Lower lobe of right lung (tissue), 2 donors: ENCODE measurements at regions not wholly inside any gene's neighbourhood (a gene's known extent, or its start where the extent isn't known, plus 50 kb on each side); places are given as distances from the start of the nearest gene placed in this dataset.
A peak's percentile ranks its signal among the peaks of the same experiment; 100 is the strongest.

Experiments
- ATAC-seq, 2 donors: fragments of 200-7000 bp; cut with Tn5 transposase; one replicate each; pipeline ENCODE4 v1.9.1; 2020 to 2022; ENCODE audit warnings: mild to moderate bottlenecking in 2 of 2, moderate library complexity in 2 of 2
- DNase-seq: peaks from one replicate; pipeline ENCODE4 v3.0.0-alpha.2; 2020
- H3K27ac ChIP-seq: fragments of 200-600 bp; one replicate; pipeline ENCODE4 v1.8.0; 2022
- H3K27me3 ChIP-seq: fragments of 200-600 bp; one replicate; pipeline ENCODE4 v1.8.0; 2022; ENCODE audit warnings: low read depth
- H3K36me3 ChIP-seq: fragments of 200-600 bp; one replicate; pipeline ENCODE4 v1.8.0; 2022; ENCODE audit warnings: mild to moderate bottlenecking
- H3K4me1 ChIP-seq: fragments of 200-600 bp; one replicate; pipeline ENCODE4 v1.8.0; 2022
- H3K4me3 ChIP-seq: fragments of 200-600 bp; one replicate; pipeline ENCODE4 v1.8.0; 2022; ENCODE audit warnings: mild to moderate bottlenecking
- H3K9me3 ChIP-seq: fragments of 200-600 bp; one replicate; pipeline ENCODE4 v1.8.0; 2022
- intact Hi-C: fragments of 100-400 bp; cut with DNase I; formaldehyde crosslinking; loops from one replicate; pipeline ENCODE4 v1.11.0; 2022
- TF ChIP-seq, protein P1 (sequence below): fragments of 200-600 bp; IDR thresholded peaks from one replicate; pipeline ENCODE4 v1.8.0; 2022; ENCODE audit warnings: antibody characterized with exemption, mild to moderate bottlenecking
- donor health status: DM: no; HTN: yes; CAD: no; lungs with severe emphysema.

DNA sequence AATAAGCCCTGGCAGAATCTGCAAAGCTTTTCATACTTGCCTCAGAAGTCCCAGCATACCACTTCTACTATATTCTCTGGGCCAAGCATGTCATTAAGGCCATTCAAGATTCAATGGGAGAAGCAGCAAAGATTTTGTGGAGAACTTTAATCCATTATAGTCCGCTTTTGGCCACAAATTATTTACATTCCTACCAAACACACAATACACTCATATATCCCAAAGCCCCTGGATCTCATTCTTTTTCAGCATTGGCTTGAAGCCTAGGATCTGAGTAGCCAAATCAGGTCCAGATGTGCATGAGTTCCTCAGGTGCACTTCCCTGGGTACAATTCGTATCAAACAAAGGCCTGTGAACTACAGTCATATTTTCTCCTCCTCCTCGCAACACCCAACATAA is 203.4 kb downstream of the NDFIP2 start:
- intact Hi-C loops = no loop called here
- Histone ChIP-seq H3K27me3 (no peaks in the 10 kb centered on the region), H3K4me3 (no peak overlapping the region), H3K9me3 (no peaks in the 10 kb centered on the region), H3K4me1 (no peaks in the 10 kb centered on the region), H3K36me3 (no peaks in the 10 kb centered on the region), H3K27ac (no peak overlapping the region)
- ATAC-seq (no peak), DNase-seq (no peak)
- TF ChIP-seq, protein P1, sequence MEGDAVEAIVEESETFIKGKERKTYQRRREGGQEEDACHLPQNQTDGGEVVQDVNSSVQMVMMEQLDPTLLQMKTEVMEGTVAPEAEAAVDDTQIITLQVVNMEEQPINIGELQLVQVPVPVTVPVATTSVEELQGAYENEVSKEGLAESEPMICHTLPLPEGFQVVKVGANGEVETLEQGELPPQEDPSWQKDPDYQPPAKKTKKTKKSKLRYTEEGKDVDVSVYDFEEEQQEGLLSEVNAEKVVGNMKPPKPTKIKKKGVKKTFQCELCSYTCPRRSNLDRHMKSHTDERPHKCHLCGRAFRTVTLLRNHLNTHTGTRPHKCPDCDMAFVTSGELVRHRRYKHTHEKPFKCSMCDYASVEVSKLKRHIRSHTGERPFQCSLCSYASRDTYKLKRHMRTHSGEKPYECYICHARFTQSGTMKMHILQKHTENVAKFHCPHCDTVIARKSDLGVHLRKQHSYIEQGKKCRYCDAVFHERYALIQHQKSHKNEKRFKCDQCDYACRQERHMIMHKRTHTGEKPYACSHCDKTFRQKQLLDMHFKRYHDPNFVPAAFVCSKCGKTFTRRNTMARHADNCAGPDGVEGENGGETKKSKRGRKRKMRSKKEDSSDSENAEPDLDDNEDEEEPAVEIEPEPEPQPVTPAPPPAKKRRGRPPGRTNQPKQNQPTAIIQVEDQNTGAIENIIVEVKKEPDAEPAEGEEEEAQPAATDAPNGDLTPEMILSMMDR = no peak

DNA sequence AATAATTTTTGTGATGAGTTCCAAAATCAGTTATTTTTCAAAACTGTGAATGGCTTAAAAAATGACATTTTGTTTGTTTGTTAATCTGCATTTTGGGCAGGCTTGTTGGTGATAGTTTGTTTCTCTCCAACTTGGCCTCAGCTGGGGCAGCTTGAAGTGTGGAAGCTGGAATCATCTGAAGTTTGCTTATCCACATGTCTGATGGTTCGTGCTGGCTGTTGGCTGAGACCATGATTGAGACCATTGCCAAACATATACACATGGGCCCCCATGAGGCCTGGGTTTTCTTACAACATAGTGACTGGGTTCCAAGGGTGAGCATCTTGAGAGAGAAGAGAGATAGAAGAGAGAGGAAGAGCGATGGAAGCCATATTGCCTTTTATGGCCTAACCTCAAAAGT is 201.2 kb downstream of the NDFIP2 start:
- intact Hi-C loops = no loop called here
- Histone ChIP-seq H3K9me3 (no peaks in the 10 kb centered on the region), H3K36me3 (no peaks in the 10 kb centered on the region), H3K27ac (no peak overlapping the region), H3K4me3 (no peak overlapping the region), H3K27me3 (no peaks in the 10 kb centered on the region), H3K4me1 (no peaks in the 10 kb centered on the region)
- DNase-seq = no peak
- ATAC-seq = no peak
- TF ChIP-seq, protein P1 = no peak

DNA sequence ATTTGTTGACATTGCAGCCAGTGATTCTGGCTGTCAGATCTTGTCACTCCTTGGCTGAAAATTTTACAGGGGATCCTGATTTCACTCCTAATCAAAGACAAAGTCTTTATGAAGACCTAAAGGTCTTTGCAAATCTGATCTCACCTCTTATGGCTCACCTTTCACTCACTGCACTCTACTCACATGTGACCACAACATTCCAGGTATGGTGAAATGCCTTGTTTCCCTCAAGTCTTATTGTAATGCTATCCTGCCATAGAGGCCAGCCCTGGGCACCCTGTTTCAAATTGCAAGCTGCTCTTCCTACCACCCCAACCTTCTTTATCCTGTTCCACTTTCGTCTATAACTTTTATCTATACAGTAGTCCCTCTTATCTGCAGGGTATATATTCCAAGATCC is 200.1 kb downstream of the NDFIP2 start:
- Histone ChIP-seq H3K36me3 (no peaks in the 10 kb centered on the region), H3K27me3 (no peaks in the 10 kb centered on the region), H3K9me3 (no peaks in the 10 kb centered on the region), H3K4me3 (no peak overlapping the region), H3K4me1 (no peaks in the 10 kb centered on the region), H3K27ac (no peak overlapping the region)
- DNase-seq = no peak
- TF ChIP-seq, protein P1 = no peak
- ATAC-seq = peak in 1 of 2 donors; percentile 42
- intact Hi-C loops = no loop called here

DNA sequence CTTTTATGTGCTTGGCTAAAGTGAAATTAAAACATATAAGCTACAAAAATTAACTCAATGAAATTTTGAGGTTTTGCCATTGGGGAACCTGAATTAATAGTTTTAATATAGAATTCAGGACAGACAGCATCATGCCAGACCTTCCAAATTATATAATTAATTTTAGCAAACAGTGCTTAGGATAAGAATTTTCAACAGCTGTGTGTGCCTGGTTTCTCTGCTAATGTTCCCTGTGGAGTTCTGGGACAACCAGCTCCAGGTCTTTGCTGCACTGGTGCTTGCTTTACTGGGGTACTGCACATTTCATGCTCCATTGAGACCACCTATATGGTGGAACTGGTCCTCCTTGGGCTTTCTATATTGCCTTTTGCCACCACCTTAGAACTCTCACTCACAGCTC is 199.5 kb downstream of the NDFIP2 start:
- H3K4me1 ChIP-seq = no peaks in the 10 kb centered on the region
- DNase-seq (no peak), ATAC-seq (no peak)
- H3K27me3 ChIP-seq = no peaks in the 10 kb centered on the region
- H3K4me3 ChIP-seq = no peak overlapping the region
- no peaks in the 10 kb centered on the region for H3K9me3 ChIP-seq
- intact Hi-C loops = no loop called here
- H3K27ac ChIP-seq = no peak overlapping the region
- no peaks in the 10 kb centered on the region for H3K36me3 ChIP-seq
- TF ChIP-seq, protein P1 = no peak

DNA sequence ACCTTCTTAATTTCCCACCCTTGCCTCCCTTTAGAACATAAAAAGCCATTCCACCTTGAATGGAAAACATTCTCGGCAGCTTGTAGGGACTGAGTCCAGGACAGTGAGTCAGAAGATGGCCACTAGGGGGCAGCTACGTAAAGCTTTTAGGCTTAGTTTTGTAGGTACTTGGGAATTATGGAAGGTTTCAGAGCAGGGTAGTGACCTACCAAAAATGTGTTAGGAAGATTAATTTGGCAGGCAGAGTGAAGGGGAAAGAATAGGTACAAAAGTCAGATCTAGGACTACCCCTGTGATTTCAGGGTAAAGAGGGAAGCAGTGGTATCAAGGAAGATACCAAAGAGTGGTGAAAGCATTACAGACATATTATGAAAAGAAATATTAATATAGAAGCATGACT is 198.4 kb downstream of the NDFIP2 start:
- H3K9me3 ChIP-seq = no peaks in the 10 kb centered on the region
- intact Hi-C loops = no loop called here
- H3K4me3 ChIP-seq = no peak overlapping the region
- H3K4me1 ChIP-seq = no peaks in the 10 kb centered on the region
- no peak overlapping the region for H3K27ac ChIP-seq
- ATAC-seq (peak; percentile 85 to 86), DNase-seq (peak; percentile 71)
- H3K36me3 ChIP-seq = no peaks in the 10 kb centered on the region
- H3K27me3 ChIP-seq = no peaks in the 10 kb centered on the region
- TF ChIP-seq, protein P1 = peak; percentile 84

DNA sequence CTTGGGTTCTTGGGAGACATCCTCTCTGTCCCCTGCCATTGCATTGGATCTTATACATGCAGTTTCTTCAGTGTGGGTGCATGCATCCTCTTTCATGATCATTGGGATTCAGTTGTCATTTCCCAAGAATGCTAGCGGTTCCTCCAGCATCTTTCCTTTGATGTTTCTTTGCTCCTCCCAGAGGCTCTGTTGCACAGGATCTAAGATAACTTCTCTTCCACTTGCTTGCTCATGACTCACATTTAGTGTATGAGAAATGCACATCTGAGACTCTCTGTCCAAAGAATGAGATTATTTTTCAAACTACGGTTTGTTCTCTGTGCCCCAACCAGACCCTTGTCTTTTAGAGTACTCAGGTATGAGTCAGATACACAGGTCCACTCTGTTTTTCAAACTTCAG is 197.1 kb downstream of the NDFIP2 start:
- no peaks in the 10 kb centered on the region for H3K36me3 ChIP-seq
- H3K4me1 ChIP-seq = no peaks in the 10 kb centered on the region
- DNase-seq (no peak), ATAC-seq (no peak)
- H3K27ac ChIP-seq = no peak overlapping the region
- no peaks in the 10 kb centered on the region for H3K9me3 ChIP-seq
- intact Hi-C loops = no loop called here
- H3K27me3 ChIP-seq = no peaks in the 10 kb centered on the region
- H3K4me3 ChIP-seq = no peak overlapping the region
- TF ChIP-seq, protein P1 = no peak
